GM12865 (cell line): ENCODE measurements at regions not wholly inside any gene's neighbourhood (a gene's known extent, or its start where the extent isn't known, plus 50 kb on each side); places are given as distances from the start of the nearest gene placed in this dataset.

ENCODE experiments used
- DNase-seq: peaks from one replicate; pipeline ENCODE4 v3.0.0; 2010; ENCODE audit warnings: low read depth
- H3K4me3 ChIP-seq: 2 replicates; pipeline ENCODE4 v1.5.1; 2011; ENCODE audit warnings: mild to moderate bottlenecking, low read depth, low read length, control low read depth
- TF ChIP-seq, protein P1 (sequence below): IDR thresholded peaks from 2 replicates; pipeline ENCODE4 v1.5.1; 2011; ENCODE audit warnings: low read length, control low read depth, low read depth, inconsistent platforms; ENCODE audit not compliant: insufficient read depth; ENCODE audit errors: missing control alignments

GRCh38 chr11:95363708-95364107, 132.7 kb upstream of the SESN3 start:
- H3K4me3 ChIP-seq: no peak overlapping the region
- TF ChIP-seq, protein P1, sequence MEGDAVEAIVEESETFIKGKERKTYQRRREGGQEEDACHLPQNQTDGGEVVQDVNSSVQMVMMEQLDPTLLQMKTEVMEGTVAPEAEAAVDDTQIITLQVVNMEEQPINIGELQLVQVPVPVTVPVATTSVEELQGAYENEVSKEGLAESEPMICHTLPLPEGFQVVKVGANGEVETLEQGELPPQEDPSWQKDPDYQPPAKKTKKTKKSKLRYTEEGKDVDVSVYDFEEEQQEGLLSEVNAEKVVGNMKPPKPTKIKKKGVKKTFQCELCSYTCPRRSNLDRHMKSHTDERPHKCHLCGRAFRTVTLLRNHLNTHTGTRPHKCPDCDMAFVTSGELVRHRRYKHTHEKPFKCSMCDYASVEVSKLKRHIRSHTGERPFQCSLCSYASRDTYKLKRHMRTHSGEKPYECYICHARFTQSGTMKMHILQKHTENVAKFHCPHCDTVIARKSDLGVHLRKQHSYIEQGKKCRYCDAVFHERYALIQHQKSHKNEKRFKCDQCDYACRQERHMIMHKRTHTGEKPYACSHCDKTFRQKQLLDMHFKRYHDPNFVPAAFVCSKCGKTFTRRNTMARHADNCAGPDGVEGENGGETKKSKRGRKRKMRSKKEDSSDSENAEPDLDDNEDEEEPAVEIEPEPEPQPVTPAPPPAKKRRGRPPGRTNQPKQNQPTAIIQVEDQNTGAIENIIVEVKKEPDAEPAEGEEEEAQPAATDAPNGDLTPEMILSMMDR: no peak
- DNase-seq: no peak

- TF ChIP-seq, protein P1: no peak
- H3K4me3 ChIP-seq: no peak overlapping the region
- DNase-seq: no peak
These were observed 132.2 kb upstream of the SESN3 start for GRCh38 chr11:95363164-95363563.

DNA sequence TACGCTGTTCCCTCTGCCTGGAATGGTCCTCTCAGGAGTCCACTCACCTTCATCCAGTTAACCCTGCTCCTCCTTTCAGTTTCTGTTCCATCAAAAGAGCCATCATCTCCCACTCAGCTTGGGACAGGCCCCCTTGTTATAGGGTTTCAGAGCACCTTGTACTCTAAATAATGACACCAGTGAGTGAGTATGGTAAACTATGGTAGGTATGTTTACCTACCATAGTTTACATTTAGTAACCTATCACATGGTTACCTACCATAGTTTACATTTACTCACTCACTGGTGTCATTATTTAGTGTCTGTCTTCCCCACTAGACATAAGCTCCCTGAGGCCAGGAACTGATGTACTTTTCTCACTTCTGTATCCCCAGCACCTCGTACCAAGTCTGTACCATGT, 130.2 kb upstream of the SESN3 start:
- no peak overlapping the region for H3K4me3 ChIP-seq
- DNase-seq: no peak
- TF ChIP-seq, protein P1: no peak

DNA sequence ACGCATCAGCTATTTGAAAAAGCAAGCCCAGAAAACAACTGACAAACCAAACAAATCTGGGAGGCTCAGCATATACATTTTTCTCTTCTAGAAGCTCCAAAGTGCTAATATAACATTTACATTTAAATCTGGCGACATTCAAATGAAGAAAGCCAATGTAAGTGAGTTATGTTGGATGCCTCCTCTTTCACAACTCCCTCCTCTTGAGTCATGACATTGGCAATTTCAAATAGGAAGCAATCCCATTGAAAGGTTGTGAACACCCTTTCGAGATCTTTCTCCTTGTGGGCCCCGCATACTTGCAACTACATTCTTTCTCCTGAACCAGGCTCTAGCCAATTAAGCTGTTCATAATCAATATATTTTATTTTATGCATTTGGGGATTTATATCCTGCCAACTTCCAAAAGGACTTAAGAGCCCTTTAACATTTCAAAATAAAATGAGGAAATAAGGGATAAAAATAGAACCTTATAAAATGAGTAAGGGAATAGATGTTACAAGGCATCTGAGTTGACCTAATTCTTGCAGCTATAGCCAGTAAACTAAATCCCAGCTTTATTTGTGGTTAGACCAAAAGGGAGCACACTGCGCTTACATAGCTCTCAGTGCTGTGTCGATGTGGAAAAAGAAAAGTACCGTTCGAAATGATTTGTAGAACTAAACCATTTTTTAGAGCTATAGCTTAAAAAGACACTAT, 129.5 kb upstream of the SESN3 start:
- H3K4me3 ChIP-seq: no peak overlapping the region
- TF ChIP-seq, protein P1: no peak
- DNase-seq: no peak

DNA sequence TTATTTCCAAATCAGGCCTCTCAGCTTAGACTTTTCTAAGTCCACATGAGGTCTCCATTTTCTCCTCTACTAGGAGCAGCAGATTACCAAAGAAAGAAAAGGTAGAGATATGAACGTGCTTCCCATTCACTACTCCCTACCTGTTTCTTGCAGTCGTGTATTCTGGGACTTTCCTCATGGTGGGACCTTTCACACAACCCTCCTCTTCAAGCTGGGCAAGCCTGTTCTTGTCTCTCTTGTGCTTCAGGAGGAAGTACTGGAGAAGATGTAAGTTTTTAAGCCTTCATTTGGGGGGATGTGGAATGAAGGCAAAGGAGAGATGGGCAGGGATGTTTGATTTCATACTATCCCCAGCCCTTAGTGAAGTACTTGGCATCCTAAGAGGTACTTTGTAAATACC, 128.8 kb upstream of the SESN3 start:
- TF ChIP-seq, protein P1: no peak
- DNase-seq: no peak
- H3K4me3 ChIP-seq: no peak overlapping the region

- DNase-seq: no peak
- TF ChIP-seq, protein P1: no peak
- H3K4me3 ChIP-seq: no peak overlapping the region
These were observed 128.3 kb upstream of the SESN3 start for GRCh38 chr11:95359341-95359663.
